ENCODE measurements at regions not wholly inside any gene's neighbourhood (a gene's known extent, or its start where the extent isn't known, plus 50 kb on each side); places are given as distances from the start of the nearest gene placed in this dataset.

GRCh38 chr16:63488955-63489354 is 1452.7 kb upstream of the CDH8 start:
- TF ChIP-seq EZH2 (IDR thresholded peaks at IDR 0.05) (no peak), FOXP2 (optimal IDR thresholded peaks at IDR 0.05; ENCODE audit: control extremely low read depth, extremely low read length, insufficient read depth) (no peak), POLR2AphosphoS5 (IDR thresholded peaks at IDR 0.05; ENCODE audit: borderline replicate concordance, low read depth, low read length) (no peak)

Data from SK-N-MC (cell line).